ENCODE measurements at regions not wholly inside any gene's neighbourhood (a gene's known extent, or its start where the extent isn't known, plus 50 kb on each side); places are given as distances from the start of the nearest gene placed in this dataset.

GRCh38 chr13:82672248-82672647 lies 1210.0 kb downstream of the SLITRK1 start:
- no peak for FAIRE-seq

GRCh38 chr13:82664183-82664582 lies 1218.1 kb downstream of the SLITRK1 start:
- no peak for FAIRE-seq

- FAIRE-seq = no peak
Observed at GRCh38 chr13:82661126-82661525, 1221.1 kb downstream of the SLITRK1 start.

- FAIRE-seq = no peak
Observed at GRCh38 chr13:82658811-82659210, 1223.5 kb downstream of the SLITRK1 start.

- FAIRE-seq = no peak
Observed at GRCh38 chr13:82657471-82657870, 1224.8 kb downstream of the SLITRK1 start.

- FAIRE-seq = no peak
Observed at GRCh38 chr13:82654861-82655855, 1227.1 kb downstream of the SLITRK1 start.

- no peak for FAIRE-seq
Observed at GRCh38 chr13:82654143-82654542, 1228.1 kb downstream of the SLITRK1 start.

- FAIRE-seq = no peak
Observed at GRCh38 chr13:82647540-82647939, 1234.7 kb downstream of the SLITRK1 start.

- FAIRE-seq = no peak
Observed at GRCh38 chr13:82636119-82636518, 1246.2 kb downstream of the SLITRK1 start.

GRCh38 chr13:82634946-82635345 lies 1247.3 kb downstream of the SLITRK1 start:
- no peak for FAIRE-seq

GRCh38 chr13:82627183-82627582 lies 1255.1 kb downstream of the SLITRK1 start:
- no peak for FAIRE-seq

- no peak for FAIRE-seq
Observed at GRCh38 chr13:82625717-82626116, 1256.6 kb downstream of the SLITRK1 start.

GRCh38 chr13:82615043-82615442 lies 1267.2 kb downstream of the SLITRK1 start:
- FAIRE-seq = no peak

GRCh38 chr13:82614086-82614485 lies 1268.2 kb downstream of the SLITRK1 start:
- no peak for FAIRE-seq

- FAIRE-seq = no peak
Observed at GRCh38 chr13:82606008-82606407, 1276.3 kb downstream of the SLITRK1 start.

GRCh38 chr13:82597747-82598146 lies 1284.5 kb downstream of the SLITRK1 start:
- FAIRE-seq = no peak

- FAIRE-seq = no peak
Observed at GRCh38 chr13:82593239-82593638, 1289.0 kb downstream of the SLITRK1 start.

GRCh38 chr13:82571653-82572052 lies 1310.6 kb downstream of the SLITRK1 start:
- no peak for FAIRE-seq

- FAIRE-seq = no peak
Observed at GRCh38 chr13:82569581-82569980, 1312.7 kb downstream of the SLITRK1 start.

GRCh38 chr13:82566864-82567263 lies 1315.4 kb downstream of the SLITRK1 start:
- FAIRE-seq = no peak

GRCh38 chr13:82565201-82565600 lies 1317.1 kb downstream of the SLITRK1 start:
- no peak for FAIRE-seq

- FAIRE-seq = no peak
Observed at GRCh38 chr13:82560889-82561288, 1321.4 kb downstream of the SLITRK1 start.

- FAIRE-seq = no peak
Observed at GRCh38 chr13:82522872-82523271, 1359.4 kb downstream of the SLITRK1 start.

GRCh38 chr13:82506805-82507414 lies 1375.4 kb downstream of the SLITRK1 start:
- no peak for FAIRE-seq
